Chondrocyte (in vitro differentiated cells): ENCODE measurements at regions not wholly inside any gene's neighbourhood (a gene's known extent, or its start where the extent isn't known, plus 50 kb on each side); places are given as distances from the start of the nearest gene placed in this dataset.

Source experiments
- DNase-seq: peaks from one replicate; pipeline ENCODE4 v3.0.0; 2021; ENCODE audit warnings: mixed read lengths, low spot score
- H3K27ac Mint-ChIP-seq: one replicate; pipeline ENCODE4 v1.8.0; 2021; ENCODE audit warnings: mild to moderate bottlenecking, moderate library complexity, mixed read lengths; ENCODE audit not compliant: unreplicated experiment
- H3K27me3 Mint-ChIP-seq: 2 replicates; pipeline ENCODE4 v1.8.0; 2021; ENCODE audit warnings: low read depth, mixed read lengths
- H3K36me3 Mint-ChIP-seq: 2 replicates; pipeline ENCODE4 v1.8.0; 2021; ENCODE audit warnings: low read depth, mixed read lengths
- H3K4me1 Mint-ChIP-seq: 2 replicates; pipeline ENCODE4 v1.8.0; 2021; ENCODE audit warnings: low read depth, mild to moderate bottlenecking, mixed read lengths
- H3K4me3 Mint-ChIP-seq: one replicate; pipeline ENCODE4 v1.8.0; 2021; ENCODE audit warnings: mild to moderate bottlenecking, moderate library complexity, mixed read lengths; ENCODE audit not compliant: unreplicated experiment
- H3K9me3 Mint-ChIP-seq: 2 replicates; pipeline ENCODE4 v1.8.0; 2021; ENCODE audit warnings: low read depth, mixed read lengths
- CTCF ChIP-seq: fragments of 200-600 bp; sonication (generic); IDR thresholded peaks from 2 replicates; pipeline ENCODE4 v1.5.0; 2021; ENCODE audit warnings: antibody characterized with exemption, mild to moderate bottlenecking, moderate library complexity

GRCh38 chr14:65290830-65291229 lies 121.7 kb upstream of the FUT8 start:
- H3K4me3 Mint-ChIP-seq: no peak overlapping the region
- DNase-seq: no peak
- H3K27me3 Mint-ChIP-seq: no peaks in the 10 kb centered on the region
- H3K9me3 Mint-ChIP-seq: no peaks in the 10 kb centered on the region
- no peak for TF ChIP-seq CTCF
- no peaks in the 10 kb centered on the region for H3K36me3 Mint-ChIP-seq
- H3K4me1 Mint-ChIP-seq: peaks cover 3% of the 10 kb centered on the region
- no peak overlapping the region for H3K27ac Mint-ChIP-seq

- Mint-ChIP-seq H3K9me3 (no peaks in the 10 kb centered on the region), H3K4me1 (peaks cover 3% of the 10 kb centered on the region), H3K4me3 (no peak overlapping the region), H3K27ac (no peak overlapping the region), H3K36me3 (no peaks in the 10 kb centered on the region), H3K27me3 (no peaks in the 10 kb centered on the region)
- TF ChIP-seq CTCF: no peak
- no peak for DNase-seq
Measured at GRCh38 chr14:65291531-65291930, 121.0 kb upstream of the FUT8 start.

GRCh38 chr14:65294816-65295215 lies 117.7 kb upstream of the FUT8 start:
- no peak overlapping the region for H3K27ac Mint-ChIP-seq
- no peak overlapping the region for H3K4me3 Mint-ChIP-seq
- peaks cover 3% of the 10 kb centered on the region for H3K4me1 Mint-ChIP-seq
- no peaks in the 10 kb centered on the region for H3K27me3 Mint-ChIP-seq
- no peak for TF ChIP-seq CTCF
- DNase-seq: no peak
- H3K36me3 Mint-ChIP-seq: no peaks in the 10 kb centered on the region
- H3K9me3 Mint-ChIP-seq: no peaks in the 10 kb centered on the region

GRCh38 chr14:65296402-65296801 lies 116.1 kb upstream of the FUT8 start:
- no peak overlapping the region for H3K27ac Mint-ChIP-seq
- H3K9me3 Mint-ChIP-seq: no peaks in the 10 kb centered on the region
- no peaks in the 10 kb centered on the region for H3K27me3 Mint-ChIP-seq
- H3K4me1 Mint-ChIP-seq: no peaks in the 10 kb centered on the region
- TF ChIP-seq CTCF: no peak
- no peak for DNase-seq
- H3K4me3 Mint-ChIP-seq: no peak overlapping the region
- no peaks in the 10 kb centered on the region for H3K36me3 Mint-ChIP-seq

- TF ChIP-seq CTCF: no peak
- H3K27ac Mint-ChIP-seq: no peak overlapping the region
- no peaks in the 10 kb centered on the region for H3K4me1 Mint-ChIP-seq
- H3K27me3 Mint-ChIP-seq: no peaks in the 10 kb centered on the region
- H3K9me3 Mint-ChIP-seq: no peaks in the 10 kb centered on the region
- H3K36me3 Mint-ChIP-seq: no peaks in the 10 kb centered on the region
- no peak for DNase-seq
- no peak overlapping the region for H3K4me3 Mint-ChIP-seq
Measured at GRCh38 chr14:65296876-65297275, 115.7 kb upstream of the FUT8 start.
